GM12878 (cell line): ENCODE measurements at regions not wholly inside any gene's neighbourhood (a gene's known extent, or its start where the extent isn't known, plus 50 kb on each side); places are given as distances from the start of the nearest gene placed in this dataset.

Source experiments
- ATAC-seq: fragments of 200-7000 bp; cut with Tn5 transposase; 3 replicates; pipeline ENCODE4 v1.9.1; 2020; ENCODE audit warnings: mild to moderate bottlenecking, moderate library complexity
- BruUV-seq: library from RNA; stranded (reverse); fragments of 400-500 nt; replicated peaks from 2 replicates; lab custom pipeline; 2021; lab: Mats Ljungman, UMichigan
- CTCF ChIA-PET: fragments of 300-600 bp; sonication (Branson Sonifier 250); formaldehyde crosslinking; extraction: SDS; loops from one replicate; lab custom pipeline; 2021; ENCODE audit warnings: inconsistent platforms; lab: Yijun Ruan, JAX
- POLR2A ChIA-PET: fragments of 350-600 bp; formaldehyde crosslinking; extraction: SDS; loops from one replicate; lab custom pipeline; 2021; ENCODE audit warnings: inconsistent platforms; lab: Charles Lee
- RAD21 ChIA-PET: fragments of 300-600 bp; sonication (Branson Sonifier 250); formaldehyde crosslinking; loops from one replicate; lab custom pipeline; 2023; ENCODE audit warnings: antibody characterized with exemption; ENCODE audit not compliant: unreplicated experiment; lab: Charles Lee
- SMC1A ChIA-PET: fragments of 300-600 bp; sonication (Branson Sonifier 250); formaldehyde crosslinking; loops from one replicate; lab custom pipeline; 2023; ENCODE audit not compliant: unreplicated experiment, uncharacterized antibody; lab: Charles Lee
- DNase-seq: peaks from one replicate; pipeline ENCODE4 v3.0.0-alpha.2; 2011; ENCODE audit warnings: low read depth, low spot score
- FAIRE-seq: peaks from 3 replicates; lab custom pipeline; 2011; peaks lifted over from hg19 to GRCh38; lab: Jason Lieb, UNC
- H2AFZ ChIP-seq: 2 replicates; pipeline ENCODE4 v1.6.0; 2011; ENCODE audit warnings: low read depth, low read length, control low read depth; ENCODE audit not compliant: control insufficient read depth
- H3K27ac ChIP-seq: 2 replicates; pipeline ENCODE4 v1.5.1; 2011; ENCODE audit warnings: control low read depth; ENCODE audit not compliant: control insufficient read depth, insufficient read depth
- H3K27me3 ChIP-seq, 2 experiments: replicated peaks in 1 of 2; 2 replicates each; pipeline versions ENCODE4 v1.6.0 to v1.6.1; 2011; ENCODE audit warnings: low read length in 1 of 2; ENCODE audit not compliant: control insufficient read depth in 2 of 2, insufficient read depth in 2 of 2
- H3K36me3 ChIP-seq, 2 experiments: 2 replicates each; pipeline ENCODE4 v1.5.1; 2011; ENCODE audit warnings: low read length in 1 of 2; ENCODE audit not compliant: control insufficient read depth in 2 of 2, insufficient read depth in 2 of 2
- H3K4me1 ChIP-seq: 2 replicates; pipeline ENCODE4 v1.6.1; 2011; ENCODE audit warnings: mild to moderate bottlenecking, low read length, moderate library complexity, mixed read lengths; ENCODE audit not compliant: control insufficient read depth, insufficient read depth
- H3K4me2 ChIP-seq: 2 replicates; pipeline ENCODE4 v1.6.0; 2011; ENCODE audit warnings: control low read depth; ENCODE audit not compliant: control insufficient read depth, insufficient read depth
- H3K4me3 ChIP-seq: fragments of 200-600 bp; sonication (generic); 2 replicates; pipeline ENCODE4 v1.5.1; 2016
- H3K79me2 ChIP-seq: 2 replicates; pipeline ENCODE4 v1.6.0; 2011; ENCODE audit warnings: low read length; ENCODE audit not compliant: control insufficient read depth, insufficient read depth
- H3K9ac ChIP-seq: 2 replicates; pipeline ENCODE4 v1.8.0; 2011; ENCODE audit warnings: low read length, control low read depth, mixed read lengths; ENCODE audit not compliant: control insufficient read depth, insufficient read depth
- H3K9me3 ChIP-seq: replicated peaks from 3 replicates; pipeline ENCODE4 v1.5.1; 2011; ENCODE audit warnings: mild to moderate bottlenecking, low read length; ENCODE audit not compliant: control insufficient read depth, insufficient read depth
- H4K20me1 ChIP-seq: 2 replicates; pipeline ENCODE4 v1.6.0; 2011; ENCODE audit not compliant: control insufficient read depth, insufficient read depth
- NFYB ChIP-seq: IDR thresholded peaks from 2 replicates; pipeline ENCODE4 v1.6.1; 2011; ENCODE audit warnings: low read depth, mild to moderate bottlenecking, low read length, improper control_type of control experiment, moderate library complexity; ENCODE audit not compliant: insufficient read depth
- SMAD1 ChIP-seq: fragments of 450-650 bp; IDR thresholded peaks from 2 replicates; pipeline ENCODE4 v1.6.1; 2018; ENCODE audit warnings: mild to moderate bottlenecking, low read depth; ENCODE audit not compliant: partially characterized antibody
- ZNF622 ChIP-seq: fragments of 450-650 bp; IDR thresholded peaks from 2 replicates; pipeline ENCODE4 v1.6.1; 2017; ENCODE audit warnings: mild to moderate bottlenecking, inconsistent platforms
- WGBS: methylation state at CpG from one replicate; pipeline ENCODE4 v1.1.6; 2016; ENCODE audit warnings: low lambda C conversion rate; ENCODE audit not compliant: insufficient replicate concordance, insufficient coverage; ENCODE audit errors: missing lambda C conversion rate; 5-methylcytosine and 5-hydroxymethylcytosine counted together
- in situ Hi-C: fragments of 300-500 bp; cut with MboI; formaldehyde crosslinking; loops from 9 replicates; pipeline ENCODE4 v1.14.3; 2018; ENCODE audit warnings: mixed read lengths
- intact Hi-C: fragments of 100-400 bp; cut with micrococcal nuclease; formaldehyde crosslinking; loops from one replicate; pipeline ENCODE4 v1.14.2; 2022; ENCODE audit not compliant: unreplicated experiment
- TF ChIP-seq, protein P1 (sequence below): IDR thresholded peaks from 2 replicates; pipeline ENCODE4 v1.6.1; 2012; ENCODE audit warnings: low read depth, low read length, improper control_type of control experiment
- TF ChIP-seq, protein P2 (sequence below): fragments of 450-650 bp; formaldehyde crosslinking; IDR thresholded peaks from 2 replicates; pipeline ENCODE4 v1.4.0; 2020; ENCODE audit warnings: mild to moderate bottlenecking, moderate library complexity

DNA sequence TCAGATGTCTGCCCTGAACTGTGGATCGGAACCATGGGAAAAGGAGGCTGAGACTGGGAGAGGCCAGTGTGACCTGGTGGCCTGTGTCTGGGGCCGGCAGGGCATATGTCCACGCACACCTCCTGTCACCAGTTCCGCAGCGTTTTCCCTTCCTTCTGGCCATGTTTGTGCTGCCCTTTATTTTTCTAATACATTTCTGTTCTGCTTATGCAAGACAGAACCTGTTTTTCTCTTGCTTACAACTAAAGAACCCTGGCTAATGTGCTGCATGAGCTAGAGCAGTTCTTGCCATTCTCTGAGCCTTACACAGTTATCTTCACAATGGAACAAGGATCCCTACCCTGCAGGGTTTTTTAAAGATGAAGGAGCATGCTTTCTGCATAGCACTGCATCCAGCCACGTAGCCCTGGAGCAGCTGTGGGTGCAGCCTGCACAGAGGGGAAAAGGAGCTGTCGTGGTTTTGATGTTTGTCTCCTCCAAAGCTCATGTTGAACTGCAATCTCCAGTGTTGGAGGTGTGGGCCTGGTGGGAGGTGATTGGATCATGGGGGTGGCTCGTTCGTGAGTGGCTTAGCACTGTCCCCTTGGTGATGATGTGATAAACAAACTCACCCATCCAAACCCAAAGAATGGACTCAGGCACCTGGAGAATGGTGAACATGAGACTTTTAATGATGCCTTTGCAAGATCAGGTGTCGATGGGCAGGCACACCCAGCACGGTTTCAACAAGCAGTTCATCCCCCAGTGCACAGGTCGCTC, 84.8 kb upstream of the SHANK2 start:
- in situ Hi-C loops (no loop called here), intact Hi-C loops (no loop called here)
- ATAC-seq (no peak), DNase-seq (no peak), FAIRE-seq (no peak)
- no TSS peak for BruUV-seq
- Histone ChIP-seq H3K27ac (no peak overlapping the region), H2AFZ (no peak overlapping the region), H3K36me3 (no peaks in the 10 kb centered on the region), H3K4me3 (no peak overlapping the region), H4K20me1 (no peaks in the 10 kb centered on the region), H3K9ac (no peak overlapping the region), H3K79me2 (no peaks in the 10 kb centered on the region), H3K27me3 (peaks cover 0 to 1% of the 10 kb centered on the region in 2 experiments; a peak in 1 of 4 replicates), H3K4me2 (no peak overlapping the region), H3K4me1 (no peaks in the 10 kb centered on the region), H3K9me3 (no peaks in the 10 kb centered on the region; the same call in 2 of the 3 replicates)
- ChIA-PET RAD21 (no interaction called here), POLR2A (no interaction called here), CTCF (no interaction called here), SMC1A (no interaction called here)
- TF ChIP-seq ZNF622 (no peak), SMAD1 (no peak)
- WGBS: 37% methylated on average over 12 of the region's 12 CpGs

DNA sequence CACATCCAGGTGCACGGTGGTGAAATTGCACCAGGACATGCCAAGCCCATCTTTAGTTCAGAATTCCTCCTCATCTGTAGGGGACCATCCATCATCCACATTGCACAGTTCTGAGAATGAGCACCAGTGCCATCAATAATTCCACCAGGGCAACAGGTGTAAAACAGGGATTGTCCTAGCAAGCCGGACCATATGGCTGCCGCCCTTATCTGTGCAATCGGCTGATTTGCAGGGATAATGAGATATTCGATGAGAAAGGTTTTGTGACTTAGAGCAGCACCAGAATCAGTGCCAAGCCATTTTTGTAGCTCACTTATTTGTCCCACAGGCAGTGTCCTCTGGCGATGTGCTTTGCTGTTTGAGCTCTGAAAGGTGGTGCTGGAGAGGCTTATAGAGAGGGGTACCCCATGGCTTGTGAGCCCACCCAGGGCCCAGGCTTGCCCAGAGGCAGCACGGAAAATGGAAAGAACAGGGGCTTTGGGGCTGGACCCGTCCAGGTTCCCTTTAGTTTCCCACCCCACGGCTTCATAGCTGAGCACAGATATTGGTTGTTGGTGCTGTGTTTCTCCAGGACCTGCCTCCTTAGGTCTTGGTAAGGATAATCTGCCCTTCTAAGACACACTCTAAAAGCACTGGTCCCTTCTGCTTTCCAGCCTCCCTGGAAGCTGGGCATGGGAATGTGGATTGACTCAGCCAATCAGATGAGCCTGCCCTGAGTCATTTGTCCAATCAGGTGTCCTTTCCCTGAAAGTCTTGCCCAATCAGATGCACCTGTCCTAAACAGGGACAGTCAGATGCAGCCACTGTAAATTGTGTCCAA, 84.0 kb upstream of the SHANK2 start:
- peaks cover 0 to 1% of the 10 kb centered on the region in 2 experiments; a peak in 1 of 4 replicates for H3K27me3 ChIP-seq
- CTCF ChIA-PET: no interaction called here
- 0 out of 2 replicates have a peak, but pooled peaks have one; percentile 18 for TF ChIP-seq NFYB
- TF ChIP-seq, protein P1, sequence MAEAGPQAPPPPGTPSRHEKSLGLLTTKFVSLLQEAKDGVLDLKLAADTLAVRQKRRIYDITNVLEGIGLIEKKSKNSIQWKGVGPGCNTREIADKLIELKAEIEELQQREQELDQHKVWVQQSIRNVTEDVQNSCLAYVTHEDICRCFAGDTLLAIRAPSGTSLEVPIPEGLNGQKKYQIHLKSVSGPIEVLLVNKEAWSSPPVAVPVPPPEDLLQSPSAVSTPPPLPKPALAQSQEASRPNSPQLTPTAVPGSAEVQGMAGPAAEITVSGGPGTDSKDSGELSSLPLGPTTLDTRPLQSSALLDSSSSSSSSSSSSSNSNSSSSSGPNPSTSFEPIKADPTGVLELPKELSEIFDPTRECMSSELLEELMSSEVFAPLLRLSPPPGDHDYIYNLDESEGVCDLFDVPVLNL: no peak
- TF ChIP-seq, protein P2, sequence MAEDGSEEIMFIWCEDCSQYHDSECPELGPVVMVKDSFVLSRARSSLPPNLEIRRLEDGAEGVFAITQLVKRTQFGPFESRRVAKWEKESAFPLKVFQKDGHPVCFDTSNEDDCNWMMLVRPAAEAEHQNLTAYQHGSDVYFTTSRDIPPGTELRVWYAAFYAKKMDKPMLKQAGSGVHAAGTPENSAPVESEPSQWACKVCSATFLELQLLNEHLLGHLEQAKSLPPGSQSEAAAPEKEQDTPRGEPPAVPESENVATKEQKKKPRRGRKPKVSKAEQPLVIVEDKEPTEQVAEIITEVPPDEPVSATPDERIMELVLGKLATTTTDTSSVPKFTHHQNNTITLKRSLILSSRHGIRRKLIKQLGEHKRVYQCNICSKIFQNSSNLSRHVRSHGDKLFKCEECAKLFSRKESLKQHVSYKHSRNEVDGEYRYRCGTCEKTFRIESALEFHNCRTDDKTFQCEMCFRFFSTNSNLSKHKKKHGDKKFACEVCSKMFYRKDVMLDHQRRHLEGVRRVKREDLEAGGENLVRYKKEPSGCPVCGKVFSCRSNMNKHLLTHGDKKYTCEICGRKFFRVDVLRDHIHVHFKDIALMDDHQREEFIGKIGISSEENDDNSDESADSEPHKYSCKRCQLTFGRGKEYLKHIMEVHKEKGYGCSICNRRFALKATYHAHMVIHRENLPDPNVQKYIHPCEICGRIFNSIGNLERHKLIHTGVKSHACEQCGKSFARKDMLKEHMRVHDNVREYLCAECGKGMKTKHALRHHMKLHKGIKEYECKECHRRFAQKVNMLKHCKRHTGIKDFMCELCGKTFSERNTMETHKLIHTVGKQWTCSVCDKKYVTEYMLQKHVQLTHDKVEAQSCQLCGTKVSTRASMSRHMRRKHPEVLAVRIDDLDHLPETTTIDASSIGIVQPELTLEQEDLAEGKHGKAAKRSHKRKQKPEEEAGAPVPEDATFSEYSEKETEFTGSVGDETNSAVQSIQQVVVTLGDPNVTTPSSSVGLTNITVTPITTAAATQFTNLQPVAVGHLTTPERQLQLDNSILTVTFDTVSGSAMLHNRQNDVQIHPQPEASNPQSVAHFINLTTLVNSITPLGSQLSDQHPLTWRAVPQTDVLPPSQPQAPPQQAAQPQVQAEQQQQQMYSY (CRISPR knock-in tag): no peak
- H3K79me2 ChIP-seq: no peaks in the 10 kb centered on the region
- H3K4me2 ChIP-seq: no peak overlapping the region
- POLR2A ChIA-PET: no interaction called here
- H3K4me1 ChIP-seq: no peaks in the 10 kb centered on the region
- DNase-seq (no peak), ATAC-seq (no peak), FAIRE-seq (no peak)
- H3K4me3 ChIP-seq: no peak overlapping the region
- no peak overlapping the region for H3K9ac ChIP-seq
- RAD21 ChIA-PET: no interaction called here
- H3K27ac ChIP-seq: no peak overlapping the region
- no peaks in the 10 kb centered on the region for H3K36me3 ChIP-seq
- H3K9me3 ChIP-seq: no peaks in the 10 kb centered on the region; the same call in 2 of the 3 replicates
- SMC1A ChIA-PET: no interaction called here
- no peak overlapping the region for H2AFZ ChIP-seq
- no peaks in the 10 kb centered on the region for H4K20me1 ChIP-seq
- in situ Hi-C loops: no loop called here
- 36% methylated on average over 9 of the region's 9 CpGs for WGBS
- BruUV-seq: no TSS peak
- intact Hi-C loops: no loop called here
